Stomach (tissue), 4 donors: ENCODE measurements at regions not wholly inside any gene's neighbourhood (a gene's known extent, or its start where the extent isn't known, plus 50 kb on each side); places are given as distances from the start of the nearest gene placed in this dataset.

Source experiments
- EP300 ChIP-seq: sonication (generic); formaldehyde crosslinking; IDR thresholded peaks from one replicate; pipeline ENCODE4 v1.6.1; 2017; ENCODE audit warnings: antibody characterized with exemption
- POLR2A ChIP-seq, 4 donors: fragments of 450-650 bp; IDR thresholded peaks; one replicate each; pipeline ENCODE4 v1.6.1; 2016; ENCODE audit warnings: antibody characterized with exemption in 4 of 4, control low read depth in 2 of 4, mild to moderate bottlenecking in 1 of 4, moderate library complexity in 1 of 4
- POLR2AphosphoS5 ChIP-seq, 3 donors: sonication (generic); formaldehyde crosslinking; IDR thresholded peaks; one replicate each; pipeline ENCODE4 v1.6.1; 2016; ENCODE audit warnings: antibody characterized with exemption in 3 of 3
- TF ChIP-seq, protein P1 (sequence below), 7 experiments: fragments of 450-650 bp in 4 of 7; fragments of 200-600 bp in 3 of 7; sonication (generic) in 3 of 7; IDR thresholded peaks; one replicate each; pipeline ENCODE4 v1.5.1; 2016 to 2019; ENCODE audit warnings: antibody characterized with exemption in 7 of 7, control low read depth in 2 of 7, mild to moderate bottlenecking in 1 of 7

DNA sequence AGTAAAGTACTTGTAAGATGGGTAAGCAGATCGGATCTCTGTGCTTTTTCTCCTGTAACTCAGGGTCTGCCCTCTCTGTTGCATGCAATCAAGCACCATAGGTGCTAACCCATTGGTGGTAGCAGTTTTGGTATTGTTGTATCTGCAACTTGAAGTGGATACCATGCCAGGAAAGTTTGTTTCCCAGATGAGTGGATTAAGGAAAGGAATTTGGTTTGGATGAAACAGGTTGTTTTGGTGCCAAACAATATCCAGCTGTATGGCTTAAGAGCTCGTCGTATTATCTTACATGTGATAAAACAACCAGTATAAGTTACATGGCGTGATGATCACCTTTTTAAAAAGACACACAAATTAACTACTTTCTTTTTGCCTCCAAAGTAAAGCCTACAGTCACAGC lies 280.9 kb upstream of the TENM3 start:
- TF ChIP-seq, protein P1, sequence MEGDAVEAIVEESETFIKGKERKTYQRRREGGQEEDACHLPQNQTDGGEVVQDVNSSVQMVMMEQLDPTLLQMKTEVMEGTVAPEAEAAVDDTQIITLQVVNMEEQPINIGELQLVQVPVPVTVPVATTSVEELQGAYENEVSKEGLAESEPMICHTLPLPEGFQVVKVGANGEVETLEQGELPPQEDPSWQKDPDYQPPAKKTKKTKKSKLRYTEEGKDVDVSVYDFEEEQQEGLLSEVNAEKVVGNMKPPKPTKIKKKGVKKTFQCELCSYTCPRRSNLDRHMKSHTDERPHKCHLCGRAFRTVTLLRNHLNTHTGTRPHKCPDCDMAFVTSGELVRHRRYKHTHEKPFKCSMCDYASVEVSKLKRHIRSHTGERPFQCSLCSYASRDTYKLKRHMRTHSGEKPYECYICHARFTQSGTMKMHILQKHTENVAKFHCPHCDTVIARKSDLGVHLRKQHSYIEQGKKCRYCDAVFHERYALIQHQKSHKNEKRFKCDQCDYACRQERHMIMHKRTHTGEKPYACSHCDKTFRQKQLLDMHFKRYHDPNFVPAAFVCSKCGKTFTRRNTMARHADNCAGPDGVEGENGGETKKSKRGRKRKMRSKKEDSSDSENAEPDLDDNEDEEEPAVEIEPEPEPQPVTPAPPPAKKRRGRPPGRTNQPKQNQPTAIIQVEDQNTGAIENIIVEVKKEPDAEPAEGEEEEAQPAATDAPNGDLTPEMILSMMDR (IDR thresholded peaks at IDR 0.05) = no peak
- TF ChIP-seq POLR2A (IDR thresholded peaks at IDR 0.05) = no peak
- no peak for TF ChIP-seq EP300
- no peak for TF ChIP-seq POLR2AphosphoS5 (IDR thresholded peaks at IDR 0.05)
